ENCODE measurements at regions not wholly inside any gene's neighbourhood (a gene's known extent, or its start where the extent isn't known, plus 50 kb on each side); places are given as distances from the start of the nearest gene placed in this dataset.

GRCh38 chrX:22325096-22325495, 52.4 kb downstream of the CBLL2 start:
- no peak for DNase-seq (ENCODE audit: low read depth, low spot score)

- no peak for DNase-seq (ENCODE audit: low read depth, low spot score)
Measured at GRCh38 chrX:22329783-22330182, 57.1 kb downstream of the CBLL2 start.

DNA sequence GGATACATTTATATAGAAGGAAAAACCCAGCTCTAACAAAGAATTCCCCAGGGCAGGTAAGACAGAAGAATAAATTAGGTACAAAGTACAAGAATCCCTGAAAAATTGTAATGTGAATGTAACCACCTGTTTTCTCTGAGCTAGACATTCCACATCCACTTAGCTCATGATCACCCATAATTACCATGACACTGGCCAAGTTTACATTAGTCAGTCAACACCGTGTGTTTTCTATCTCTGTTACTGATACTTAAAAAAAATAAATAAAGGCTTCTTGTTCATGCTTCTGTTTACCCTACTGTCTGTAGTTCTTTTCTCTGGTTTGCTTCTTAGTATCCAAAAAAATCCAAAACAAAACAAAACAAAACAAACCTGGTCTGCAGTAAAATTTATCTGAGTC, 66.0 kb downstream of the CBLL2 start:
- DNase-seq (ENCODE audit: low read depth, low spot score) = no peak

DNA sequence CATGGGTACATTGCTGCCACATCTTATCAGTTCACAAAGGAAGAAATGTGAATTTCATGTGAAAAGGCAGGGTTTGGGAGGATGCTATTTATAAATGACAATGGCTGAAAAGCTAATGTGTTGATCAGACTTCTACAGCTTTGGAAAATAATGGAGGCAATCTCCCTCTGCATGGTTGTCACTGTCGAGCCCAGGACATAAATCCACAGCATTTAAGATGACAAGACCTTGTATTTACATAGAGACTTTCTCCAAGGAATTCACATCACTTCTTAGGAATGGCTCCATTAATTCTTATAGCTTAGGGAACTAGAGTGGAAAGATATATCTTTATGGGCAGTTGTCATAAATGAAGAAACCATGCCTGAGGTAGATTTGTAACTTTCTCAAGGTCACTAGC, 66.7 kb downstream of the CBLL2 start:
- no peak for DNase-seq (ENCODE audit: low read depth, low spot score)

GRCh38 chrX:22340022-22340616, 67.4 kb downstream of the CBLL2 start:
- DNase-seq (ENCODE audit: low read depth, low spot score) = no peak

GRCh38 chrX:22343192-22343591, 70.5 kb downstream of the CBLL2 start:
- DNase-seq (ENCODE audit: low read depth, low spot score) = no peak

GRCh38 chrX:22345884-22346283, 73.2 kb downstream of the CBLL2 start:
- peak; percentile 11 for DNase-seq (ENCODE audit: low read depth, low spot score)

- DNase-seq (ENCODE audit: low read depth, low spot score) = no peak
Measured at GRCh38 chrX:22347491-22347890, 74.8 kb downstream of the CBLL2 start.

DNA sequence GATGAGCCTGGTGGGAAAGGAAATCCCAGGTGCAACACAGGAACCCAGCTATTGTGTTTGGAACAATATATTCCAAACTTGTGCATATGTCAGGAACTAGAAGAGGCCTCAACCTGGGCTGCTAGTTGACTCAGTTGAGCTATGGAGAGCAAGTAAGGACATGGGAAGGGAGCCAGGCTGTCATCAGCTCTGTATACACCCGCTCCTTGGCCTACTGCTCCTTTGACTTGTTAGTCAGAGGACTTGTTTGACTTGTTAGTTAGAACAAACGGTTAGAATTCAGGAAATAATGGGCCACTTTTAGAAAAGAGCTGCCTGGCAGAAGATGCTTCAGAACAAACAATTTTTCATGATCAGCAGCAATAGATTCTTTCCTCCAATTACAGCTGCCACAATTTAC, 76.4 kb downstream of the CBLL2 start:
- DNase-seq (ENCODE audit: low read depth, low spot score) = no peak

- DNase-seq (ENCODE audit: low read depth, low spot score) = no peak
Measured at GRCh38 chrX:22351076-22351475, 78.4 kb downstream of the CBLL2 start.

DNA sequence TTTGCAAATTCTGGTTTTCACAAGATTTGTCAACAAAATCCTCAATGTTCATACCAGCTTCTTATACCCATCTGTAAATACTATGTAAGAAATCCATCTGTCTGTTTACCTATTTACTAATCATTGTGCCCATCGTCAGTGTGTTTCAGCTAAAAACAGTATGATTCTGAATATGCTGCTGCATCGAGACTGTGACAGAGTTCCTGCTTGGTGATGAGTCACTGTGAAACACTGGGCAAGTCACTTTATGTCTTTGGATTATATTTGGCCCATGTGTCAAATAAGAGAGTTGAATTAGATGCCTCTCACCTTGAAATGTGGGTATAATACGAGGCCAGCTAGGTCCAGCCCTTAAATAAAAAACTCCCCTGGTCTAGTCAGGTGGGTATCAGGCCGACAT, 79.3 kb downstream of the CBLL2 start:
- no peak for DNase-seq (ENCODE audit: low read depth, low spot score)

DNA sequence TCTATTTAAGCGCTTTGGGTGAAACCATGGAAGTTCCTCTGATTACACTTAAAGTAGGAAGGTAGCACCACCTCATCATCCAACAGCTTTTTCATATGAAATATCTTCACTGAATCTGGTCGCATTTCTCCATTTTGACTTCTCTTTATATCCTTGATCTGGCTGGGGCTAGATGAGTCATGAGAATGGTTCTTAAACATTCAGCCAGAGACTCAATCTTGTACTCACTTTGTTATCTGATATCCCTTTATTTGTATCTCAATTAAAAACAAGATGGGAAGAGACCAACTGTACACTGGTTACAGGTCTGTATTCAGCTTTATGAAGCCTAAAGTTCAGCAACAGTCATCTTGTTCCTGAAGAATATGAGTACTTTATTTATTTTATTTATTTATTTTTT, 84.9 kb downstream of the CBLL2 start:
- DNase-seq (ENCODE audit: low read depth, low spot score) = no peak

- DNase-seq (ENCODE audit: low read depth, low spot score) = no peak
Measured at GRCh38 chrX:22360129-22360528, 87.4 kb downstream of the CBLL2 start.

DNA sequence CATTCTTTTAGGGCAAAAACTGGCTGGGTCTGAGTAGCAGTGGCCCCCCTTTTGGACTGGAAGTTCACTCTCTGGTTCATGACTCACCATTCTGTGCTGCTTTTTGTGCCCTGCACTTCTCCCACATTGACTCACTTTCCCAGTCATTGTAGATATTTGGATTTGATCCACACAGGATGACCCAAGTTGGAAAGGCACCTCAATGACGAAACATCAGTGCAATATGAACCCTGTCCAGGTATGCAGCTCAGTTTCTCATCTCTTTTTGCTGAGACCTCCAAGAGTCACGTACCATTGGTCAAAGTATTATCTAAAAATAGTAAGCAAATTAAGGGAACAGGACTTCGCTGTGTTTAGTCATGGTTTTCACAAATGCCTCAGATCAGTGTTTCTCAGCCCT, 92.7 kb downstream of the CBLL2 start:
- peak; percentile 67 for DNase-seq (ENCODE audit: low read depth, low spot score)

DNA sequence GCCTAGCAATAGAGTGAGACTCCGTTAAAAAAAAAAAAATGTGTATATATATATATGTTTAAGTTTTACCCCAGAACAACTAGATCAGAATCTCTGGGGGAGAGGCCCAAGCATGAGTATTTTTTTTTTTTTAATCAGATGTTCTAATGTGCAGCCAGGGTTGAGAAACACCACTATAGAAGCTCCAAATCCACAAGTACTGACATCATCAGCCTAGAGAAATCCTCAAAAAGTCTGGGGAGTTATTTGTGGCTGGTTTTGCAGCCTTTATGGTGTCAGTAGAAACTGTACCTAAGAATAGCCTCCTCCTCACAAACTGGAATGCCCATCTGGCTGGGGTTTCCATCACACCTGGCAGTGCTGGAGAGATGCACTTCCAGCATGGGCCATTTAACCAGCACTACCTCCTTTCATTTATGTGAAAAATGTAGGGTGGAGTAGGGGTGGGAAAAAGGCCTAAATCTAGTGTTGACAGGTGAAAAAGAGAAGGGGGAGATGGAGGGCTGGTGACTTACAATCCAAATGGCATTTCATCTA, 93.5 kb downstream of the CBLL2 start:
- DNase-seq (ENCODE audit: low read depth, low spot score) = no peak

- no peak for DNase-seq (ENCODE audit: low read depth, low spot score)
Measured at GRCh38 chrX:22366906-22367305, 94.2 kb downstream of the CBLL2 start.

DNA sequence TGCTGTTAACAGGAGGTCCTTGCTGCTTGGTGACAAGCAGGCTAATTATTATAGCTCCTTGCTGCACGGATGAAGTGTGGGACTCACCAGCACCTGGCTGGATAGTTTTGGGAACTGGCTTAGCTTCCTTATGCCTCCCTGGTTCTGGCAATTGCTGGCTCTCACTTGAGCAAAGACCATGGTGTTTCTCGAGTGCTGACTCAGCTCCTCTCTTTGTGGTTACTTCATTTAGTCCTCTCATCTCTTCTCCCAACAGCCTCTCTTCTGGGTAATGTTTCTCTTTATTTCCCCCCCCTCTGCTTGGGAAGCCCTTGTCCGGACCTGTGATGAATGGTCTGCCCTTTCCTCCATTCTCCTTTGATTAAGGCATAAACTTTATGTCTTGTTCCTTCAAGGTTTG, 100.4 kb downstream of the CBLL2 start:
- no peak for DNase-seq (ENCODE audit: low read depth, low spot score)

GRCh38 chrX:22373766-22374165, 101.1 kb downstream of the CBLL2 start:
- no peak for DNase-seq (ENCODE audit: low read depth, low spot score)

DNA sequence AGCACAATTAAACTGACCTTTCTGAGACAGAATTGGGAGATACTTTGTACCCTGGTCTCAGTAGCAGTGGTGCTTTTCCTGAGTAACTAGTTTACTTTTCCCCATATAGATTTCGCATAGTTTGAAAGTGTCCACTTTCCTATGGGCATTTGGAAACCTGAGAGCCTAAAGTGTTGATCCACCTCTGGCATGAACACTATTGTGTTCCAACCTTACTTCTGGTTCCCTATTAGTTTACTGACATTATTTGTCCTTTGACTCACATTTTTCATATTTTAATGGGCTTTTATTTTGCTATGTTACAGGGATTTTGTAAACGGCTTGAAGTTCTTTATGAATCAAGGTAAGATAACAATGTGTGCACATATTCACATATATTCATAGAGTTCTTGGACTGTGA, 103.7 kb downstream of the CBLL2 start:
- DNase-seq (ENCODE audit: low read depth, low spot score) = no peak

GRCh38 chrX:22378296-22378695, 105.6 kb downstream of the CBLL2 start:
- no peak for DNase-seq (ENCODE audit: low read depth, low spot score)

GRCh38 chrX:22383988-22384387, 111.3 kb downstream of the CBLL2 start:
- no peak for DNase-seq (ENCODE audit: low read depth, low spot score)

DNA sequence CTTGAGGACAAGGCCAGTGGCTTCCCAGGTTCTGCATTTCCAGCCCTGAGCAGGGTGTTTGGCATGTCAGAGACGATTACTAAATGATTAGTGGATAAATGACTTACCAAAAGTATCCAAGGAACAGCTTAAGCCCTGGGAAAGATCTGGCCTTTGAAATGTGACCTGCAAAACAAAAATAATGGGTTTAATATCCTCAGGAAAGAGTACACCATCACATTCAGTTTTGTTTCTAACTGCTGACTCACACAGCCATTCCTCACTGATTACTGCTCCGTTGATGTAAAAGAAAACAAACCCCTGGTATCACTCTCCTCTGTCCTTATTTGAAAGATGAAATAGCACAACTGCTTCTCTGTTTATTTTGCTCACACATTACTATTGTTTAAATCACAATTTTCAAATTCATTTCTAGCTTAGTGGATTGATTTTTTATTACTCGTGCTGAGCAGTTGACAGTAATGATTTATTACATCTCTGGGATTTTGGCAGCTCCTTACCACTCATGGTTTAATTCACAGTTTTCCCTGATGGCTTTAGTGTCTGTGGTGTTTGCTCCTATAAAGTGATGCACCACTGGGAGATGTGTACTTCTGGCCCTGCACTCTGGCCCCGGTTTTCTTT, 117.0 kb downstream of the CBLL2 start:
- peak; percentile 65 for DNase-seq (ENCODE audit: low read depth, low spot score)

DNA sequence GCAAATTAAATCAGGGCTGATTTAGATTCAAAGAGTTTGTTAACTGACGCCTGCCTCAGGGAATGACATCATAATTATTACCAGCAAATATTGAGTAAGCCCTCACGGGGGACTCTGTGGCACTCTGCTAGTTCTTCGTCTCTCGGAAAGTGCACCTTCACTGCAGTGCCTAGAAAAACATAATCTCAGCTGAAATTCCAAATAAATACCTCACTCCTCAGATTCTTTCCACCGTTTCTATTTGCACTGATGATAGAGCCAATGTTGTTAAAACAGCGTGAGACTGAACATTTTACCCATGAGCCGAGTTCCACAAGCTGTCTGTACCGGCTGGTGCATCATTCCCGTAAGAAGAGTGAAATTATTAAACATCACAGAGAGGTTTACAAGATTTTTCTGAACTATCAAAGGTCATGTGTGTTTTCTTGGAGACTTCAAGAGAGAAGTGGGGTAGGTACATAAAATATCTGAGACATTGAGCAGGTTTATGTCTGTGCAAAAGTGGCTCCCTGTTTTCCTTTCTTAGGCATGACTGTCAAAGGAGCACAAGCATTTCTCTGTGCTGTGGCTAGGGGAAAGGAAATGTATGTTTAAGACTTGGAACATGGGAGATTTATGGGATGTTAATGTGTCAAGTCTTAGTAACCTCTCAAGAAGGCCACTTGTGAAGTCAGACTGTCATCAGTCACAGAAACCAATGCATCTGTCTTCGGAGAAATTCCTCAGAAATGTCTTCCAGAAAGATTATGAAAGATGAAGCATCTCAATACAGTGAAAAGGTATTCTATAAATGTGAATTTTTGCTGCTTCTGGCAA, 119.6 kb downstream of the CBLL2 start:
- DNase-seq (ENCODE audit: low read depth, low spot score) = peak; percentile 24

Measured in astrocyte of the hippocampus (primary cell).